HUES64 (cell line): ENCODE measurements at regions not wholly inside any gene's neighbourhood (a gene's known extent, or its start where the extent isn't known, plus 50 kb on each side); places are given as distances from the start of the nearest gene placed in this dataset.

Experiments used
- H3K27ac ChIP-seq: 2 replicates; pipeline ENCODE4 v1.7.0; 2013; ENCODE audit warnings: low read depth, low read length, inconsistent platforms
- H3K27me3 ChIP-seq: 2 replicates; pipeline ENCODE4 v1.6.1; 2013; ENCODE audit warnings: mild to moderate bottlenecking, low read length; ENCODE audit not compliant: insufficient read depth
- H3K36me3 ChIP-seq: 2 replicates; pipeline ENCODE4 v1.6.1; 2013; ENCODE audit warnings: mild to moderate bottlenecking, low read length; ENCODE audit not compliant: insufficient read depth
- H3K4me1 ChIP-seq: 2 replicates; pipeline ENCODE4 v1.6.1; 2013; ENCODE audit warnings: mild to moderate bottlenecking, low read length, moderate library complexity; ENCODE audit not compliant: insufficient read depth
- H3K4me3 ChIP-seq: 2 replicates; pipeline ENCODE4 v1.5.1; 2013; ENCODE audit warnings: mild to moderate bottlenecking, low read length, moderate library complexity
- H3K9ac ChIP-seq: 2 replicates; pipeline ENCODE4 v1.6.1; 2013; ENCODE audit warnings: mild to moderate bottlenecking, low read depth, low read length
- H3K9me3 ChIP-seq: 2 replicates; pipeline ENCODE4 v1.6.1; 2013; ENCODE audit warnings: low read depth, low read length; ENCODE audit not compliant: insufficient read depth
- WGBS: fragments of 150-250, 120-280 bp; methylation state at CpG from one replicate; pipeline ENCODE4 v1.1.7; 2013; ENCODE audit warnings: missing lambda C conversion rate; 5-methylcytosine and 5-hydroxymethylcytosine counted together

GRCh38 chr14:104314251-104314941, 176.0 kb downstream of the KIF26A start:
- H3K27me3 ChIP-seq = no peaks in the 10 kb centered on the region
- 90% methylated on average over 19 of the region's 19 CpGs for WGBS
- no peak overlapping the region for H3K27ac ChIP-seq

GRCh38 chr14:104315169-104315568, 176.8 kb downstream of the KIF26A start:
- Histone ChIP-seq H3K4me3 (no peak overlapping the region), H3K9me3 (no peaks in the 10 kb centered on the region), H3K27me3 (no peaks in the 10 kb centered on the region), H3K4me1 (no peaks in the 10 kb centered on the region), H3K9ac (no peak overlapping the region), H3K27ac (no peak overlapping the region), H3K36me3 (no peaks in the 10 kb centered on the region)
- 95% methylated on average over 14 of the region's 14 CpGs for WGBS

More at GRCh38 chr14:104314251-104314941, 176.0 kb downstream of the KIF26A start:
- H3K9ac ChIP-seq = no peak overlapping the region
- H3K9me3 ChIP-seq = no peaks in the 10 kb centered on the region
- no peak overlapping the region for H3K4me3 ChIP-seq
- H3K36me3 ChIP-seq = no peaks in the 10 kb centered on the region
- no peaks in the 10 kb centered on the region for H3K4me1 ChIP-seq

- Histone ChIP-seq H3K9ac (no peak overlapping the region), H3K4me1 (no peaks in the 10 kb centered on the region), H3K27ac (no peak overlapping the region), H3K9me3 (no peaks in the 10 kb centered on the region), H3K4me3 (no peak overlapping the region), H3K27me3 (no peaks in the 10 kb centered on the region), H3K36me3 (no peaks in the 10 kb centered on the region)
- WGBS = 97% methylated on average over 2 of the region's 2 CpGs
Measured at GRCh38 chr14:104315625-104316024, 177.2 kb downstream of the KIF26A start.

- no peaks in the 10 kb centered on the region for H3K9me3 ChIP-seq
- H3K27ac ChIP-seq = no peak overlapping the region
- no peaks in the 10 kb centered on the region for H3K27me3 ChIP-seq
- no peak overlapping the region for H3K9ac ChIP-seq
- no peak overlapping the region for H3K4me3 ChIP-seq
- 94% methylated on average over 20 of the region's 20 CpGs for WGBS
- no peaks in the 10 kb centered on the region for H3K4me1 ChIP-seq
- H3K36me3 ChIP-seq = no peaks in the 10 kb centered on the region
Measured at GRCh38 chr14:104316121-104316722, 177.8 kb downstream of the KIF26A start.

- no peak overlapping the region for H3K4me3 ChIP-seq
- WGBS = 90% methylated on average over 12 of the region's 12 CpGs
- H3K27ac ChIP-seq = no peak overlapping the region
- no peaks in the 10 kb centered on the region for H3K4me1 ChIP-seq
- no peak overlapping the region for H3K9ac ChIP-seq
- no peaks in the 10 kb centered on the region for H3K27me3 ChIP-seq
- H3K36me3 ChIP-seq = no peaks in the 10 kb centered on the region
- no peaks in the 10 kb centered on the region for H3K9me3 ChIP-seq
Measured at GRCh38 chr14:104316723-104317491, 178.5 kb downstream of the KIF26A start.

GRCh38 chr14:104317492-104317805, 179.1 kb downstream of the KIF26A start:
- no peak overlapping the region for H3K4me3 ChIP-seq
- no peak overlapping the region for H3K27ac ChIP-seq
- no peaks in the 10 kb centered on the region for H3K27me3 ChIP-seq
- no peak overlapping the region for H3K9ac ChIP-seq
- WGBS = 95% methylated on average over 18 of the region's 18 CpGs
- no peaks in the 10 kb centered on the region for H3K9me3 ChIP-seq
- H3K4me1 ChIP-seq = no peaks in the 10 kb centered on the region
- no peaks in the 10 kb centered on the region for H3K36me3 ChIP-seq

GRCh38 chr14:104317975-104318557, 179.7 kb downstream of the KIF26A start:
- WGBS = 92% methylated on average over 18 of the region's 18 CpGs
- H3K9ac ChIP-seq = no peak overlapping the region
- H3K36me3 ChIP-seq = no peaks in the 10 kb centered on the region
- H3K27ac ChIP-seq = no peak overlapping the region
- H3K4me1 ChIP-seq = no peaks in the 10 kb centered on the region
- no peaks in the 10 kb centered on the region for H3K9me3 ChIP-seq
- no peak overlapping the region for H3K4me3 ChIP-seq
- no peaks in the 10 kb centered on the region for H3K27me3 ChIP-seq

GRCh38 chr14:104318558-104319490, 180.4 kb downstream of the KIF26A start:
- no peaks in the 10 kb centered on the region for H3K9me3 ChIP-seq

GRCh38 chr14:104319491-104320241, 181.3 kb downstream of the KIF26A start:
- no peaks in the 10 kb centered on the region for H3K36me3 ChIP-seq
- WGBS = 94% methylated on average over 23 of the region's 23 CpGs
- no peaks in the 10 kb centered on the region for H3K27me3 ChIP-seq
- H3K9ac ChIP-seq = no peak overlapping the region
- no peaks in the 10 kb centered on the region for H3K4me1 ChIP-seq
- H3K9me3 ChIP-seq = no peaks in the 10 kb centered on the region
- no peak overlapping the region for H3K4me3 ChIP-seq
- H3K27ac ChIP-seq = no peak overlapping the region

More at GRCh38 chr14:104318558-104319490, 180.4 kb downstream of the KIF26A start:
- H3K4me3 ChIP-seq = no peak overlapping the region
- no peaks in the 10 kb centered on the region for H3K27me3 ChIP-seq
- no peaks in the 10 kb centered on the region for H3K4me1 ChIP-seq
- H3K36me3 ChIP-seq = no peaks in the 10 kb centered on the region
- 94% methylated on average over 25 of the region's 25 CpGs for WGBS
- H3K27ac ChIP-seq = no peak overlapping the region
- no peak overlapping the region for H3K9ac ChIP-seq

- Histone ChIP-seq H3K4me1 (no peaks in the 10 kb centered on the region), H3K27me3 (no peaks in the 10 kb centered on the region), H3K9me3 (no peaks in the 10 kb centered on the region), H3K4me3 (no peak overlapping the region), H3K9ac (no peak overlapping the region), H3K36me3 (no peaks in the 10 kb centered on the region), H3K27ac (no peak overlapping the region)
- WGBS = 88% methylated on average over 20 of the region's 20 CpGs
Measured at GRCh38 chr14:104320611-104321086, 182.3 kb downstream of the KIF26A start.
